ENCODE measurements at regions not wholly inside any gene's neighbourhood (a gene's known extent, or its start where the extent isn't known, plus 50 kb on each side); places are given as distances from the start of the nearest gene placed in this dataset.
"Not testable (repeated sequence)": the region's sequence is repeated elsewhere in the genome, so short reads cannot be mapped to it uniquely, and the experiment has no call there.

GRCh38 chr5:40233268-40233667 lies 446.4 kb upstream of the PTGER4 start:
- no peak for DNase-seq (ENCODE audit: low read depth)
- no peak overlapping the region for H3K4me3 ChIP-seq (ENCODE audit: low read length)
- TF ChIP-seq, protein P1, sequence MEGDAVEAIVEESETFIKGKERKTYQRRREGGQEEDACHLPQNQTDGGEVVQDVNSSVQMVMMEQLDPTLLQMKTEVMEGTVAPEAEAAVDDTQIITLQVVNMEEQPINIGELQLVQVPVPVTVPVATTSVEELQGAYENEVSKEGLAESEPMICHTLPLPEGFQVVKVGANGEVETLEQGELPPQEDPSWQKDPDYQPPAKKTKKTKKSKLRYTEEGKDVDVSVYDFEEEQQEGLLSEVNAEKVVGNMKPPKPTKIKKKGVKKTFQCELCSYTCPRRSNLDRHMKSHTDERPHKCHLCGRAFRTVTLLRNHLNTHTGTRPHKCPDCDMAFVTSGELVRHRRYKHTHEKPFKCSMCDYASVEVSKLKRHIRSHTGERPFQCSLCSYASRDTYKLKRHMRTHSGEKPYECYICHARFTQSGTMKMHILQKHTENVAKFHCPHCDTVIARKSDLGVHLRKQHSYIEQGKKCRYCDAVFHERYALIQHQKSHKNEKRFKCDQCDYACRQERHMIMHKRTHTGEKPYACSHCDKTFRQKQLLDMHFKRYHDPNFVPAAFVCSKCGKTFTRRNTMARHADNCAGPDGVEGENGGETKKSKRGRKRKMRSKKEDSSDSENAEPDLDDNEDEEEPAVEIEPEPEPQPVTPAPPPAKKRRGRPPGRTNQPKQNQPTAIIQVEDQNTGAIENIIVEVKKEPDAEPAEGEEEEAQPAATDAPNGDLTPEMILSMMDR (IDR thresholded peaks at IDR 0.05; ENCODE audit: insufficient read depth, low read depth, low read length, missing control alignments) = no peak

DNA sequence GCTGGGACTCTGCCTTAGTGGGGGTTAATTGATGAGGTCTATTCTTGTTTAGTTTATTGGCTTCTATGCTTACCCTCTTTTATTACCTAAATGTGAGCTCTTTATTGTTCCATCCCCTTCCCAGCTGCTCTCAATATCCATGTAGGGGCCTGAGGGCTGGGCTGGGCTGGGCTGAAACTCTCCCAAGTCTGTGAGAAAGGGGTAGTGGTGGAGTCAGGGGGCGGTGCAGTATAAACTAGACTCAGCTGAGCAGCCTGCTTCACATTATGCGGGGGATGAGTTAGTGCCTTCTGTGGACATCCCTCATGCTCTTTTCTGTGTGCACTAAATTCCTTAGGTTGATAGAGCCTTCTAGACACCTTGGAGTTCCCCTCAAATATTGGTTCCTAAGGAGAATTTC lies 451.8 kb upstream of the PTGER4 start:
- TF ChIP-seq, protein P1 (IDR thresholded peaks at IDR 0.05; ENCODE audit: insufficient read depth, low read depth, low read length, missing control alignments) = no peak
- no peak for DNase-seq (ENCODE audit: low read depth)
- no peak overlapping the region for H3K4me3 ChIP-seq (ENCODE audit: low read length)

- H3K4me3 ChIP-seq (ENCODE audit: low read length) = no peak overlapping the region
- TF ChIP-seq, protein P1 (IDR thresholded peaks at IDR 0.05; ENCODE audit: insufficient read depth, low read depth, low read length, missing control alignments) = no peak
- DNase-seq (ENCODE audit: low read depth) = no peak
Measured at GRCh38 chr5:40227366-40227765, 452.3 kb upstream of the PTGER4 start.

- H3K4me3 ChIP-seq (ENCODE audit: low read length) = no peak overlapping the region
- DNase-seq (ENCODE audit: low read depth) = no peak
- TF ChIP-seq, protein P1 (IDR thresholded peaks at IDR 0.05; ENCODE audit: insufficient read depth, low read depth, low read length, missing control alignments) = no peak
Measured at GRCh38 chr5:40226906-40227305, 452.8 kb upstream of the PTGER4 start.

DNA sequence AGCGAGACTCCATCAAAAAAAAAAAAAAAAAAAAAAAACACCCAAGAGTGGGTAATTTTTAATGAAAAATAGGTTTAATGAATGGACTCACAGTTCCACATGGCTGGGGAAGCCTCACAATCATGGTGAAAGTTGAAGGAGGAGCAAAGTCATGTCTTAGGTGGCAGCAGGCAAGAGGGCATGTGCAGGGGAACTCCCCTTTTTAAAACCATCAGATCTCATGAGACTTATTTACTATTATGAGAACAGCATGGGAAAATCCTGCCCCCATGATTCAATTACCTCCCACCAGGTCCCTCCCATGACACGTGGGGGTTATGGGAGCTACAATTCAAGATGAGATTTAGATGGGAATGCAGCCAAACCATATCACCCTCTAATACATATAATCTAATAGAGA lies 454.6 kb upstream of the PTGER4 start:
- not testable (repeated sequence) for DNase-seq (ENCODE audit: low read depth); H3K4me3 ChIP-seq (ENCODE audit: low read length)

- TF ChIP-seq, protein P1 (IDR thresholded peaks at IDR 0.05; ENCODE audit: insufficient read depth, low read depth, low read length, missing control alignments) = no peak
- peak; percentile 57 for DNase-seq (ENCODE audit: low read depth)
Measured at GRCh38 chr5:40224421-40224820, 455.3 kb upstream of the PTGER4 start.

DNA sequence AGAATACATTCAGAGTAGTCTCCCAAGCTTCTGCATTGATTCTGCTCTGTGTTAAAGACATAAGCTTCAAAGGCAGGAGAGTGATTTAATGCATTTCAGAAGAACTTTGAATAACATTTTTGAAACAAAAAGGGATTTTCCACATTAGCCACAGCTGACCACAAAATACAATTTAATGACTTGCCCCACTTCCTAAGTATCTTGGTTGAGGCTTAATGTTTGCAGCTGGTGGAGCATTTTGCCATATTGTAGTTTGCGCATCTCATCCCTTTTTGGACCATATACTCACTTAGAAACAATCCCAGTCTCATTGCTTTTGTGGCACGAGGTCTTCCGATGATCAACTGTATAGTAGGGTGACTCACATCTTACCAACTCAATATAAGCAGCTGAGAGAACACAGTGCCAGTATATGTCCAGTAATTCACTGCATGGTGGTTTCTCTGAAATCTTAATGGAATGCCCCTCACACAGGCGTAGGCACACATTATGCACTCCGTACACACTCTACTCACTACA lies 455.8 kb upstream of the PTGER4 start:
- DNase-seq (ENCODE audit: low read depth) = peak; percentile 77
- TF ChIP-seq, protein P1 (IDR thresholded peaks at IDR 0.05; ENCODE audit: insufficient read depth, low read depth, low read length, missing control alignments) = no peak
- H3K4me3 ChIP-seq (ENCODE audit: low read length) = no peak overlapping the region

More at GRCh38 chr5:40224421-40224820, 455.3 kb upstream of the PTGER4 start:
- no peak overlapping the region for H3K4me3 ChIP-seq (ENCODE audit: low read length)
